ENCODE measurements at regions not wholly inside any gene's neighbourhood (a gene's known extent, or its start where the extent isn't known, plus 50 kb on each side); places are given as distances from the start of the nearest gene placed in this dataset.

DNA sequence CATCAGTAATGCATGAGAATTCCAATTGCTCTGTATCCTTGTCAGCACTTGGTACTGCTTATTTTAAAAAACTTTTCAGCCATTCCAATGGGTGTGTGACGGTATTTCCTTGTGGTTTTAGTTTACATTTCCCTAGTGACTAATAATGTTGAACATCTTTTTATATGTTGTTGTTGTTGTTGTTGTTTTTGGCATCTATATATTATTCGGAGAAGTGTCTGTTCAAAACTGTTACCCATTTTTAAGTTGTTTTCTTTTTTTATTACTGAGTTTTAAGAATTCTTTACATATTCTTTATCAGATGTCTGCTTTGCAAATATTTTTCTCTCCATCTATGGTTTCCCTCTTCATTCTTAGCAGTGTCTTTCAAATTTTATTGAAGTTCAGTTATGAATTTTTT is 231.1 kb upstream of the POU3F1 start:
- DNase-seq: no peak

DNA sequence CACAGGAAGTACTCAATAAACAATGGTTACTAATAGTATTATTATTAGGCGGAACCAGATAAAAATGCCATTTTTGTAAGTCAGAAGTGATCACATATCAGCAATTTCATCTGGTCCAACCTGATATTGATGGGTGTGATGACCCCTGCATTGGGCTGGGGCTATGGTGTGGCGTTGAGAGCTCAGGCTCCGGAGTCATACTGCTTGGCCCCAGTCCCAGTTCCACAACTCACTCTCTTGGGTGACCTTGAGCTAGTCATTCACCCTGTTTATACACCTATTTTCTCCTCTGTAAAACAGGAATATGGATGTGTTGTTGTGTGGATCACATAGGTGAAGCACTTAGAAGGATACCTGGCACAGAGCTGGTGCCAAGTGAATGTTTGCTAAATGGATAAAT is 229.4 kb upstream of the POU3F1 start:
- no peak for DNase-seq

DNA sequence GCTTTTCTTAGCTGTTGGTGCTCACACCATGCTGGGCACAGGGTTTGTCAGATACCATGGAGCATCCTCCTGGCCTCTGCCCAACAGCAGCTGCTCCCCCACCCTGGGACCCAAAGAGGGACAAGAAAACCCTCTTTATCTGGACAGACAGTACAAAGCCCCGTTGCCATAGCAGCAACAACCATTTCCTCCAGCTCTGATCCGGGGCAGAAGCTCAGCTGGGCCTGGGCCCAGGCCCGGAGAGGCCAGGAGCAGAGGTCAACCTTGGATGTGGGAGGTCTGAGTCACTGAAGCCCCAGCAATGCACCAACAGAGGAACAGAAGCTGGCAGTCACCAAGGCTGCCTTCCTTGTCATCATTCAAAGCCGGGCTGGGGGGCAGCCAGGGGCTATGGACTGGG is 228.4 kb upstream of the POU3F1 start:
- DNase-seq: no peak

DNA sequence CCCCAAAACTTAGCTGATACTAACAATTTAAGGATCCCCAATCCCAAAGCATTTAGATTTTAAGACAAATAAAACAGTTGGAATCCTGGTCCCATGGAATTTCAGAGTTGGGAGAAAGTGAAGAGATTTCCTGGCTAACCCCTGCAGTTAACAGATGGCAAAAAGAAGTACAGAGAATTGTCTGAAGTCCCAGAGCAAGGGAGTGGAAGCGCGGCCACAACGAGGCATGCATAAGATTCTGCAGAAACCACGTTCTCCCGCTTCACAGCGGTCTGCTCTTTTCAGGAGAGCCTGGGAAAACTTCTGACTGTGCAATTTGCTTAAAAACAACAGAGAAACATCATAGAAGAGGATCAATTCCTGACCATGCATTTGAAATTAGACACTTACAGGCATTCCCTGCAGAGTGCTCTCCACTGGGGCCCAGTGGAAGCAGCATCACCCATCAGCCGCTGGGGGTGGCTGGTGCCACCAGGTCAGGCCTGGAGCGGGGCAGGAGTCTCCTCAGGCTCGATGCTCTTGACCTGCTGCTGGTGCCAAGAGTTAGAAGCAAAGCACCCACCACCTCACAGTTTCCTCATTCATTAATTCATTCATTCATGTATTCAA is 226.7 kb upstream of the POU3F1 start:
- DNase-seq: no peak

DNA sequence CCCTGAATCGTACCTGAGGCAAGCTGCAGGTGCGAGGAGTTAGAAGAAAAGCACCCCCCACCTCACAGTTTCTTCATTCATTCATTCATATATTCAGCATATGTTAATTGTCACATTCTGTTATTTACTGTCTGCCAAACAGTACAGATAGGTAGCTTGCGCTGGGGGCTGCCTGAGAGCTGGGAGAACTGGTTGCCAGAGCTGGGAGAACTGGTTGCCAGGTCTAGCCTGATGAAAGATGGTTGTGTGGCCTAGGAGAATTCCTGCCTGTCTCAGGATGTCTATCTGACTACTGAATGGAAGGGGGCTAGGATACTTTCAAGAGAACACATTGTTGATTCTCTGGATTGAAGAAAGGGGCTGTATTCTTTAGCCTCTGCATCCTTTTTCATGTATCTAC is 225.9 kb upstream of the POU3F1 start:
- no peak for DNase-seq

DNA sequence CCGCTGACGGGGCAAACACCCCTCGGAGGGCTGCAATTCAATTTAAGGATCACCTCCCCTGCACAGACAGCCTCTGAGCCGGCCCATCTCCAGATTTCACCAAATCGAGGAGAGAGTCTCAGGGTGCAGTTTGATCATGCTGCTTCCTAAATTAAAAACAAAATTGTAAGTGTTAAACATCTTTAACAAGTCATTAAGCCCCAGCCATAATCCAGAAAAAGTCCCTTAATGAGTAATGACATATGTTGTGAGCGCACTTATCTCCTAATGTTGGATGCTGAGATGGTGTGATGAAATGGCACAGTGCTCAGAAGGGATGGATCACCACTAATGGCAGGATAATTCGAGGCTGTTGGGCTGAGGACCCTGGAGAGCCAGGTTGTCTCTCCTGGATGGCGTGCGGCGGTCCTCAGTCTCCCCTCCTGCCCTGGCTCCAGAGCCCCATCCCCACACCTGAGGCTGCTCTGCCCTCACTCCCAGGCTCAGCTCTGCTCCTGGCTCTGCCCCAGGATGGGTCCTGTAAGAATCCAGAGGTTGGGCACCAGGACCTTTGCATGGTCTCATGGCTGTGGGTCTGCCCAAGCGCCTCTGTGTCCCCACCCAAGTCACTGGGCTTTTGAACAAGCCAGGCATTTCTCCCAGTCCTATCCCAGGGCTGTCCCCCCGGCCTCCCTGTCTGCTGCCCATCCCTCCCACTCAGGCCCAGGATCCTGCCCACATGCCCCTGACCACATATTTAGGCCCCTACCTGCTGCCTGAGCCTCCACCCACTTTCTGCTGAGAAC is 224.4 kb upstream of the POU3F1 start:
- DNase-seq: no peak

DNA sequence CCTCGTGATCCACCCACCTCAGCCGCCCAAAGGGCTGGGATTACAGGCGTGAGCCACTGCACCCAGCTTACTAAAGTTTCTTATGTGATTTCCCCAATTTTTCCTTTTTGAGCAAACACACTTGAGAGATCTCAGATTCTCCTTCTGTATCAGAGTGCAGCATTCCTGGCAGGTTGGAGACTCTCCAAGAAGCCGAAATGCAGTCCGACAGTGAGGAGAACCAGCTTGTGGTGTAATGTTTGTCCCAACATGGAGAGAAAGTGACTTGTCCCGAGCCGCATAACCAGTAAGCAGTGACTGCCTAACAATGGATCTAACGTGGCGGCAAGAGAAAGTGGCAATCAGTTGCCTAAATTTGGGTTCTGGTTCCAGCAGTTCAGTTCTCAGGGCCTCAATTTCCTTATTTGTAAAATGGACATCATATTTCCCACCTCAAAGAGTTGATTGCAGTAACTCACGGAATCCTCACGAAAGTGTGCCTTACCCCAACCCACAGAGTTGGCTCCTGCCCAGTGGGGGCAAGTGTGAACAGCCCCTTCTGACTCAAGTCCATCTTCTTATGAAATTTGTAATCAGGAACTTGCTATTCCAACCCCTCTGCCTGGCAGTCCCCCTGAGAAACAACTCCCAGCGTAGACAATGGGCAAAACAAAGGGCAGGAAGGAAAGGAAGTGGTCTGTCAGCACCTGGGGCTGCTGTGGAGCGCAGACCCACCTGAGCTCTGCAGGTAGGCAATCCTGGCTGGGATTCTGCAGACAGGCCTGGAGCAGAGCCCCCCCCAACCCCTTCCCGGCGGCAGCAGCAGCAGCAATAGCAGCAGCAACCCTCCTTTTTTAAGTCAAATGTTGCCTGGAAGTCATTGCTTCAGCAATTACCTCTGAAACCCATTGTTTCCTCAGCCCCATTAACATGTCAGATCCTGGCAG is 223.6 kb upstream of the POU3F1 start:
- no peak for DNase-seq

DNA sequence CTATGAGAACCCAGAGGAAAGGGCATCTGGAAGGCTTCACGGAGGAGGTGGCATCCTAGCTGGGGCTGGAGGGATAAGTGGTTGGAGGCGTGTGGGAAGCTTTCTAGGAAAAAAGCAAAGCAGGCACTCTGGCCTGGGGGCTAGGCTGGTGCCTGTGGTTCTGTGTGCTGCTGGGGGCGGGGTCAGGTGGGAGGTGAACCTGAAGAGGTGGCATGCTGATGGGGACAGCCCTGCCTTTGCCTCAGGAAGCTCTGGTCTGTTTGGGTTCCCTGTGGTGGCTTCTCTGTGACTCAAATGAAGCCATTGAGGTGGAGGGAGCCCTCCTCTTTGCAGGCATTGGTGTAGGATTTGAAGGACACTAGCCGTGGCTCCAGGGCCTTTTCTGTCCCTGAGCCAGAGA is 221.6 kb upstream of the POU3F1 start:
- DNase-seq: no peak

DNA sequence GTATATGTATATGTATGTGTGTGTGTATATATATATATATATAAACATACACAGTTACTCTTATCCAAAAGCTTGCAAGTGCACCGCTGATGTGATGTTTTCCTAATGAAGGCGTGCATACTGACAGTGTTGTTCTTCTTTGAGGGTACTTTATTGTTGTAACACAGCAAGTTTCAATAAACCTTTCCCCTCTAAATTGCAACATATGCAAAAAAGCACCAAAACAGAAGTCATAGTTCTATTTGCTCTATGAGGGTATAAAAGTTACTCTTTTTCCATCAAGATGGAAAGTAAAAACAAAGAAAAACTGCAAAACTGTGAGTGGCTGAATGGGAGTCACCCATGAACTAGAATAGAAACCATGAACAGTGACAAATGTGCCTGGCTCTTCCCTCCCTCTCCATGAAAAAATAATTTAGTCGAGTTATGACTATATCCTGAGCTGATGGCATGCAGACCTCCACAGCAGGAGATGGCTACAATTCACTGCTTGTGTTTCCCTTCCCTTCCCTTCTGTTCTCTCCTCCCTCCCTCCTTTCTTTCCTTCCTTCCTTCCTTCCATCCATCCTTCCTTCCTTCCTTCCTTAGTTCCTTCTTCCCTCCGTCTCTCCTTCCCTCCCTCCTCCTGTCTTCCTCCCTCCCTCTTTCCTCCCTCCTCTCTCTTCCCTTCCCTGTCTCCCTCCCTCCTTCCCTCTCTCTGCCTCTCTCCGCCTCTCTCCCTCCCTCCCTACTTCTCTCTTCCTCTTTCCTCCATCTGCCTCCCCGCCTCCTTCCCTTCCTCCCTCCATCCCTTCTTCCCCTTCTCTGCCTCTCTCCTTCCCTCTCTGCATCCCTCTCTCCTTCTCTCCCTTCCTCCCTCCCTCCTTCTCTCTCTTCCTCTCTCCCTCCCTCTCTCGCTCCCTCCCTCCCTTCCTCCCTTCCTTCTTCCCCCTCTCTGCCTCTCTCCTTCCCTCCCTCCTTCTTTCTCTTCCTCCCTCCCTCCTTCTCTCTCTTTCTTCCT is 220.7 kb upstream of the POU3F1 start:
- DNase-seq: no peak

DNA sequence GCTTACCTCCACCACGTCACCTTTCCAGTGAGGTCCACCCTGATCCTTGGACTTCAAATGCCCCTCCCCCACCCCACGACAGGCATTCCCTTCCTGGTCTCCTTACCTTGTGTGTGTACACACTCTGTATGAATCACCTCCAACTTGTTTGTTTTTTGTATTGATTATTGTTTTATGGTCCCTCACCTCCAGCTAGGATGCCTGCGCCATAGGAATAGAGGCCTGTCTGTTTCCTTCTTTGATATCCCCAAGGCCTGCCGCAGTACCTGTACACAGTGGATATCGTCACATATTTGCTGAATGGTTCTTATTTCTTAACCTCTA is 219.6 kb upstream of the POU3F1 start:
- no peak for DNase-seq

DNA sequence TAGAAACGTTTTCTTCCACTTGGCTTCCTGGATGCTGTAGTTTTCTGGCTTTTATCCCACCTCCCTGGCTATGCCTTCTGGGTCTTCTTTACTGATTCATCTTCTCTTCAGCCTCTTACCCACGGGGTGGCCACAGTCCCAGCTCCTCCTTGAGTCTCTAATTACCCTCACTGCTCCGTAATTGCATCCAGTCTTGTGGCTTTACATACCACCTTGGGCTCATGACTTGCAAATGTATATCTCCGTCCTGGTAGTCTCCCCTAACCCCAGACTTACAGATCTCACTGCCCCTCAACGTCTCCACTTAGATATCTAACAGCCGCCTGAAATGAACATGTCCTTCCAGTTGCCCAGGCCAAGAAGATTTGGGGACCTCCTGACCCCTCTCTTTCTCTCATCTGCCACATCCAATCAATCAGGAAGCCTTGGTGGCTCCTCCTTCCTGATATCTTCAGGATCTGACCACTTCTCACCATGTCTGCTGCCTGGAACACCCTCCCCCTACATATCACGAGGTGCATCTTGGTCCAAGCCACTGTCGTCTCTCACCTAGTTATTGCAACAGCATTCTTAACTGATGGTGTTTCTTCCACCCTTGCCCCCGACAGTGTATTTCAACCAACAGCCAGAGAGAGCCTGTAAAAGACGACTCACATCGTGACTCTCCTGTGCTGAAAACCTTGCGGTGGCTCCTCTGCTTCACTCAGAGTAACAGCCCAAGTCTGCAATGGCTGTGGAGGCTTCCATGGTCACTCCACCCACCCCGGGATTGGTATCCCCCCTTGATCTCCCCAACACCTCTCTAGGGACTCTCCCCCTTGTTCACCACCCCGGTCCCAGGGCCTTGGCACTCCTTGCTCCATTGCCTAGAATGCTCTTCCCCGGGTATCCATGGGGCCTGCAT is 219.0 kb upstream of the POU3F1 start:
- no peak for DNase-seq

DNA sequence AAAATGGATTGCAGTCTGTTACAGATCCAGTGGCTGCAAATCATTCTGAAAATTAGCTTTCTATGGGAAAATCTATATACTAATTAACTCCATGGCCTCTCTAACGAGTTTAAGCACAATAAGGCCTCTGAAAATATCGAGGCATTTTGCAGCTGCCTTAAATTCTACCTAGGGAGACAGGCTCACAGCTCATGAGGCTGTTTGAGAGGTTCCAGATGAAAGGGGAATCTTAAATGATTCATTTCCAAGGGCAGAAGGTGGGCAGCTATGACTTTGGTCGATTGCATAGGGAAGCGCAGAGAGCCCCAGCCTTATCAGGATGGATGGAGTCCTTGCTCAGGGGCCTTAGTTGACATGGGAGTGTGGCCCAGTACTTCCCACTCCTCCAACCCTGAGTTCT is 216.8 kb upstream of the POU3F1 start:
- no peak for DNase-seq

DNA sequence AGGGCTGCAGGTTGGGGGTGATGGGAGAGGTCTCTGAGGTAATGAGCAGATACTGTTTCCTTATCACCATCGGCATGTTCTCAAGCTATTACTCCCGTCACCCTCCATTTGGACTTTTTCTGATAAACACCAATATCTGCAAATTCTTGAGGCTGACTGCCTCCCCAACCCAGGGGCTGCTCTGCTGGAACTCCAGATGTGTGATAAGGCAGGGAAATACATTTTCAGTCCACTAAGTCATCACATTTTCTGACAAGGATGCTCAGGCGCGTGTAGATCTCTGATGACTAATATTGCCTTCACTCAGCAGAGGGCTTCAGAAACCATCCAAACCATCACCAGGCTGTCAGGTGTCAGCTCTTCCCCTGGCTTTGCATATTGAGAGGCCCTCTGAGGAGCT is 215.0 kb upstream of the POU3F1 start:
- DNase-seq: no peak

DNA sequence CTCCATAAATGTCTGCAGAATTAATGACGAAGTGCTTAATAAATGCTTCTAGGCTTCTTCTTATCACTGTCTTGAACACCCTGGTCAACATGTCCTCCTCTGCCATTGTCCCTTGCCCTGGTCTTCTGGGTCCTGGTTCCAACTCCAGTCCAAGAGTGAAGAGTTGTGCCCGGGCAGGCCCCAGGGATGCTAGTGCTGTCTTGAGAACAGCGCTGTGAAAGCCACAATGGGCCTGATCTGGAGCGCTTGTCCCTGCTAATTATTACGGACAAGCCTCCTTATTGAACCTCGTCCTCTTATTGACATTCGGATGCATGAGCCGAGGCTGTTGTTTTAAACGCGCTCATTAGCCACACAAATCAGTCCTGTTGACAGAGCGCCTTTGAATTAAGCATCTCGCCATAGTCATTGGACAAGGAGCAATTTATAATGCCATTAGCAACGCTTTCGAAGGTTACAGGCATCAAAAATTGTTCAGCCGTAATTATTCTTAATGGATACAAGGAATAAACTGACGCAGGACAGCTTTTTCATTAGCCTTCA is 211.6 kb upstream of the POU3F1 start:
- DNase-seq: no peak

DNA sequence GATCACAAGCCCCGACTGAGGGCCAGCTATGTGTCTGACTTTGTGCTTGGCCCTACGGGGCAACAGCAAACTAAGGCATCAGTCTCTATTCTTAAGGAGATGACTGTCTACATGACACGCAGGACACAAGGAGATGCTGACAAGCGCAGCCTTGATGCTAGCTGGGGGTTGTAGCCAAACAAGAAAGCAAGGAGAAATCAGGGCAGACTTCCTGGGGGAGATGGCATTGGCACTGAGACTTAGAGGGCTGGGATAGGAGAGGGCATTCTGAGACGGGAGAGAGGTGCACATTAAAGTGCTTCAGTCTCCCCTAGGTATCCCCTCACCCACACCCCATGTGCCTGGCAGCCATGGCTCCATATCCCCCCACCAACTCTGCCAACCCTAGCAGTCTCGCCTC is 210.8 kb upstream of the POU3F1 start:
- no peak for DNase-seq

DNA sequence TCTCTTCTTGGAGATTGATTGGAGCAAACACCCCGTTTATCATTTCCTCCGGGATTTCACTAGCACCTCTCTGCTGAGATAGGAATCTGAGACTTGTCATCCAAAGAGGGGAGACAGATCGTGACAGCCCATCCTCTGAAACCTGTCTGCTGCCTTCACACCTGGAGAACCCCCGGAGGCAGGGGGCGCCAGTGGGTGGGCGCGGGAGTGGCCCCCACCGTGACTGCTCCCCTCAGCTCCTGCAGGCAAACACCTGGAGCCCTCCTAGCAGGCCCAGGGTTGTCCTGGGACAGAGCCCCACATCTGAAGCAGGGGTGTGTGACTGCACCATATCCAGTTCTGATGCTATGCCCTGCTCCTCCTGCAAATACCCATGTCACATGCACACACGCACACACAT is 209.5 kb upstream of the POU3F1 start:
- no peak for DNase-seq

DNA sequence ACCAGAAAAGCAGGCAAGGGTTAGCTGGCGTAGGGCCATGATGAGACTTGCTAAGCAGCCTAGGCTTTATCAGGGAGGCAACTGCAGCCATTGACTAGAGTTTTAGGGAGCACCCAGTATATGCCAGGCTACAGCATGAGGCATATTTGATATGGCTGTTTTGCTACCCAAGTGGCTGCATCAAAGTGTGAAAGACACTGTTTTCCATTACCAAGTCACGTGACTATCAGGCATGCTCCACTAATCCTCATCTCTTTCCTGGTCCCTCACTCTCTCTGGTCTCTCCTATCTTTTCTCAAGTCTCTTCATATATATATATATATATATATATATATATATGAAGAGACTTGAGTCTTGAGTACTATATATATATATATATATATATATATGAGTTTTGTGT is 206.7 kb upstream of the POU3F1 start:
- DNase-seq: no peak

DNA sequence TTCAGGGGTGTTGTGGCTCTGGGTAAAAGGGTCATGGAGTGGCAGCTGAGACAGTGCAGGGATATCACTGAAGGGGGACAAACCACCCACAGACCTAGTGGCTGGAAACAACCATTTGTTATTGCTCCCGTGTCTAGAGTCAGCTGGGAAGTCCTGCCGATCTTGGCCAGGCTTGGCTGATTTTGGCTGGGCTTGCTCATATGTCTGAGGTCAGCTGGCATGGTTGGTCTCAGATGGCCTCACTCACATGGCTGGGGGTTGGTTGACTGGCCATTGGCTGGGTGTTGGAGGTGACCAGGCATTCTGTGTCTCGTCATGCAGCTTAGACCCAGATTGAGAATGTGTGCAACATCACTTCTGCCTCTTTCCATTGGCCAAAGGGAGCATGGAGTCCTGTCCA is 203.8 kb upstream of the POU3F1 start:
- no peak for DNase-seq

DNA sequence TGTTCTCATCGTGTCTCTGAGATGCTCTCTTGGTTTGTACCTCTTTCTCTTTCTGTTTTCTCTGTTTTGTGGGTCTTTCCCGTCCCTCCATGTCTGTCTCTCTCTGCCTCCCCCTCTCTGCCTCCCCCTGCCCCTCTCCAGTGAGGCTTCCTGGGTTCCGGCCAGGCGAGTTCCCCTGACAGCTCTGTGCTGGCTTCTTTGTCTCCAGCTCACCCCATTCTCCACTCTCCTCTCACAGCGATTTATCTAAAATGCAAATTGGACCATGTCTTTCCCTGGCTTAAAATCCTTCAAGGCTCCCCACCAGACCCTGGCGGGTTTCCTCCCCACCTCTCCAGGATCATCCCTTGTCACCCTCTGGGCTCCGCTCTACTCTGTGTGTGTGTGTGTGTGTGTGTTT is 202.4 kb upstream of the POU3F1 start:
- no peak for DNase-seq

DNA sequence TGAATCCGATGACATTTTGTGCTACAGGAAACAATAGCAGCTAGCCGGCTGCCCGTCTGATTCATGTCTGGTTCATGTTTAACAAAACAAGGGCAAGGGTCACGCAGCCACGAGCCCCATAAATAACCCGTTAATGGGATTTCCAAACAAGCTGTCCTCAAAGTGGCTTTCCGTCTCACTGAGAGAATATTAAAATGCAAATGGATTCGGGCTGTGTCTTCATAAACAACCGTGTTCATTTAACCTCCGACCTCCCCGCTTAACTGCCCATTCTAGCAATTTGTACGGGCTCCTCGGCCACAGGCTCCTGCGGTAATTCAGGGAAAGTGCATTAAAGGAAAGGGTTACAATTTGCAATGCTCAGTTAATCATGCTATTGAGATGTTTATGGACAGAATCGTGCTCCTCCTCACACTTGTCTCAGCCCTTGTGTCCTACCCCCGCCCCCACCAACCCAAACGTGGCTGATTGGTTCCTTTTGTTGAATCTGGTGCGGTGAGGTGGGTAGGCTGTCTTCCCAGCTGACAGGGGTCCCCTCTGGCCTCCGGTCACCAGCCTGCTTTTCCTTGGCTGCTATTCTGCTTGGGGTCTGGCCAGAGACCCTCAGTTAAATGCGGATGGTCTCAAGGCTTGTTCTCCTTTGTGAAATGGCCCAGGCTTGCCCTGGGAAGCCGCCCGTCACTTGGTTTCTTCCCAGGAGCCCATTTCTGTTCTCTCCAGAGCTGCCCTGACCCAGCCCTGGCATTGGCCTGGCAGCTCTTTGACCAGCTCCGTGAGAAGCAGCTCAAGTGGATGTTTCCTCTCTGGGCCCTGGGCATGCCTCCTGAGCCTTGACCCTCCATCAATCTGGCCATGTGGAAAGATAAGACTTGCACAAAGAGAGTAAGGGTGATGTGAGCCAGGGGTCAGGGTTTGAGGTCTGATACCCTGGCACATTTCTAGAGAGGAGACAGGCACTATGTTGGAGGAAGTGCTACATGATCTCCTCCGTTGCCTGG is 200.7 kb upstream of the POU3F1 start:
- DNase-seq: no peak
